Islet precursor cell (in vitro differentiated cells): ENCODE measurements at regions not wholly inside any gene's neighbourhood (a gene's known extent, or its start where the extent isn't known, plus 50 kb on each side); places are given as distances from the start of the nearest gene placed in this dataset.

Source experiments
- DNase-seq: peaks from one replicate; pipeline ENCODE4 v3.0.0-alpha.2; 2018

DNA sequence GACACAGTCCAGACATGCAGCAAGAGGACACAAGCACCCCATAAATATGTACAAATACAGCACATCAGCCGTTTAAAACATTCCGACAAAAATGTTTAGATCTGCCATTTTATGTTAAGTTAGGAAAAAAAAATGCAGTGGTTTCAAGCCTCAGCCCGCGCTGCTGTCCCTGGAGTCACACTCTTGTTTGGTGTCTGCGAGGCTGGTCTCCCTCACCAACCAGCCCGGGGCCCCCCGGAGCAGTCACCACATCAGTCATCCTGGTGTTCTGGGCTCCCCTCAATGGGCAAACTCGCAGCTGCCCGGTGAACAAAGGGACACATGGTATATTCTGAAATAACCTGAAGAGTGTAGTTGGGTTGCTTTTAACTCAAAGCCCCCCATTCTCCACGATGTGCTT, 1022.2 kb downstream of the BRD1 start:
- DNase-seq, result no peak

DNA sequence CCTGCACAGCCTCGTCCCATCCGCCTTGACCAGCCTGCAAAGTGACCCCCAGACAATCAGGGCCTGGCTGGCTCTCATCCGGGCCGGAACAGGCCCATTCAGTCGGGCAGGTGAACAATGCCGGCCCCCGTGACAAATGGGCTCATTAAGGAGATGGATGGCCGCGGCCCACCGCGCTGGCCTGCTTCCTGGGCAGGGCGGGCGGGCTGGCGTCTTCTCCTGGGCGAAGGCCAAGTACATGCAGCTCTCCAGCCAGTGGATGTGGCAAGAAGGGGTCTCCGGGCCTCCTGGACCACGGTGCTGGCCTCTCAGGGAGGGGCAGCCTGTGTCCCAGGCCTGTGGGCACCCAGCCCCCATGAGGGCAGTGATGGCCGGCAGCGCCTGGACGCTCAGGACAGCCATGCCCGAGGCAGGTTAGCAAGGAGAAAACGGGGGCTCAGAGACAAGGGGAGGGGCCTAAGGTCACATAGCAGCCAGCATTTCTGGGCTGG, 1022.8 kb downstream of the BRD1 start:
- peak; percentile 30 for DNase-seq

DNA sequence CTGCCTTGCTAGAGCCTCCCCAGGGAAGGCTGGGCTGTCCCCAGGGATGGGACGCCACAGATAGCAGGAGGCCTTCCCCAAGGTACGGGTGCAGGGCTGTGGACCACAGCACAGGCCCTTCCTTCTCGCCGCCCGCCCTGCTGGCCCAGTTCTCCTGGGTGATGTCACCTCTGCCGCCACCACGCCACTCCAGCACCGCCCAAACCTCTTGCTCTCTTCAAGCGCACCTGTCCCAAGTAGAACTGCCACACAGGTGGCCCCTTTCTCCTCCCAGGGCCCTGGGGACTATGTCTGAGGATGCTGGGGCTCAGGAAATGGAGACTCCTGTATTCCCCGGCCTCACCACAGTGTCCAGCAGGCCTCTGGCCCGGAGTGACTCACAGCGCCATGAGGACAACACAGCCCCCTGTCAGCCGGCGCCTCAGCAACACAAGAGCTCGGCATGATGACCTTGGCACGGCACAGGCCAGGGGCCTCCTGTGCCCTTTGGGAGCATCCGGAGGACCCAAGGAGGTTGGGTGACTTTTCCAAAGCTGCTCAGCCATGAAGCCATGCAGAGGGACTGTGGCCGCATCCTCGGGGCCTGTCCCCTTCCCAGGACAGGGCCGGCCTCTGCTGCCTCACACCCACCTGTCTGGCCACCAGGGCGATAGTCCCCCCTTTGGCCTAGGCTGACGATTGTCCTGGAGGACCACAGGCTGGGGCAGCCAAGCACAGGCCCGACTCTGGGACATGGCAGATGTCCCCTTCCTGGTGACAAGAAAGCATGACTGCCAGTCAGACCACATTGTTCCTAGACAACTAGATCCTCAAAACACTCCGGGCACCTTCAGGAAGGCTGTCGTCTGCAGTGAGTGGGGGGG, 1023.5 kb downstream of the BRD1 start:
- peak; percentile 52 for DNase-seq

DNA sequence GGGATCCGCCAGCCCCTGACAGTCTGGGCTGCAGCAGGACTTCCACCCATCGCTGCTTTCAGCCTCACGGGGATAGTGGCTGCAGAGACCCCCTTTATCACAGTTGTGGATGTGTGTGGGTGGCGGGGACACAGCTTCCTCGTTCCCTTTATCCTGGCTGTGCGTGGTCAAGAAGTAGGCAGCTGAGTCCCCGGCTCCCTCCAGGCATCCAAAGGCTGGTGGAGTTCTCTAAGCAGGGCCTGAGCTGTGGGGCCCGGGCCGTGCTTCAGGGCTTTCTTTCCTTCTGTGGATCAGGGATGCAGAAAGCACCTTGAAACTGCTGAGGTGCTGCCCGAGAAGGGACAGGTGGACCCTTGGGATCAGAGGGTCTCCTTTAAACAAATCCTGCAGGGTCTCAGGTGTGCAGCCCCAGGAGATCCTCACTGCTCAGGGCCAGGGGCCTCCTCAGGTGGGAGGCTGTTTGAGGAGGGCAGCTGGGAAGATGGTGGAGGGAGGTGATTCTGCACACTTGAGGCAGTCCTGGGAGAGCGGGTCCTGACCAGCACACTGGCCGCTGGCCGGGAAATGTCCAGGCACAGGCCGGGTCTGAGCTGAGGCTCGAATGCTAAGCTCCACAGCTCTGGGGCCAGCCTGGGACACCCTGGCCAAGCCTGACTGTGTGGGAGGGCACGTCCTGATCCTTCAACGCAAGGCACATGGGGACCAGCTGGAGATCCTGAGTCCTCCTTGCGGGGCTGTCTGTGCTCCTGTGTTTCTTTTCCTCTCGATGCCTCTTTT, 1024.3 kb downstream of the BRD1 start:
- peak; percentile 45 for DNase-seq

DNA sequence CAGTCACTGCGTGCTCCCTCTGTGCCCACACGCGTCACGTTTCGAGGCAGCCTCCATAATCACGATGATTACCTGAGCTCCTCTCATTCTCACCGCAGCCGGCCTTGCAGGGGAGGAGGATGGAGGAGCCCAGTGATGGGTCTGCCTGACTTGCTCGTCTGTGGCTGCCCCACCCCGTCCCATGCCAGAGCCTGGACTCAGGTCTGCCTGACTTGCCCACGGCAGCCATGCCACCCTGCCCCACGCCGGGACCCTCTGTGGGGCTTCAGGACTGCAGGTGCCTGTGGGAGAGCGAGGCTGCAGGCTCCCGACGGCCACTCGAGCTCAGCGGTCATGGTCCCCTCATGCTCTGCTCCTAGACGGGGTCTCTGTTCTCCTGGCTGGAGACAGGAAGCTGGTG, 1025.1 kb downstream of the BRD1 start:
- peak; percentile 48 for DNase-seq

DNA sequence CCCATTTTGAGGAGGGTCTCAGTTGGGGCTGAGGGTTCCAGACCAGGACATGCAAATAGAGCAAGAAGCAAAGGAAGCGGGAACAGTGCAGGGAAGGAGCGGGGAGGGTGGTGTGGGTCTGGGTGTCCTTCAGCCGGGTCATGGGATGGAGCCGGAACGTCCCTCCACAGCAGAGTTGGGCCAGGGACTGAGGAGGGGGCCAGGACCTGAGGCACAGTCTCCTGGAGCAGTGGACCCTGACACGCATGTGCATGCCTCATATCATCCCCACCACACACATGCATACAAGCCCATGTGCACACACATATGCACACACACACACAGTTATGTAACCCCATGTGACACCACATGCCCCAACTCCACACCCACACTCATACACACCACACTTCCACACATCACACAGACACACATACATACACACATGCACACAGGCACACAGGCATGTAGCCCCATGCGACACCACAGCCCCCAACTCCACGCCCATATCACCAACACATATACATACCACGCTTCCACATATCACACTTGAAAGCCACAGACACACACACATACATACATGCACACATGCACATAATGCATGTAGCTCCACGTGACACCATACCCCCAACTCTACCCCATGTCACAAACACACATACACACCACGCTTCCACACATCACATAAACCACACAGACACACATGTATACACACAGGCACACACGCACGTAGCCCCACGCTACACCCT, 1026.6 kb downstream of the BRD1 start:
- peak; percentile 35 for DNase-seq

DNA sequence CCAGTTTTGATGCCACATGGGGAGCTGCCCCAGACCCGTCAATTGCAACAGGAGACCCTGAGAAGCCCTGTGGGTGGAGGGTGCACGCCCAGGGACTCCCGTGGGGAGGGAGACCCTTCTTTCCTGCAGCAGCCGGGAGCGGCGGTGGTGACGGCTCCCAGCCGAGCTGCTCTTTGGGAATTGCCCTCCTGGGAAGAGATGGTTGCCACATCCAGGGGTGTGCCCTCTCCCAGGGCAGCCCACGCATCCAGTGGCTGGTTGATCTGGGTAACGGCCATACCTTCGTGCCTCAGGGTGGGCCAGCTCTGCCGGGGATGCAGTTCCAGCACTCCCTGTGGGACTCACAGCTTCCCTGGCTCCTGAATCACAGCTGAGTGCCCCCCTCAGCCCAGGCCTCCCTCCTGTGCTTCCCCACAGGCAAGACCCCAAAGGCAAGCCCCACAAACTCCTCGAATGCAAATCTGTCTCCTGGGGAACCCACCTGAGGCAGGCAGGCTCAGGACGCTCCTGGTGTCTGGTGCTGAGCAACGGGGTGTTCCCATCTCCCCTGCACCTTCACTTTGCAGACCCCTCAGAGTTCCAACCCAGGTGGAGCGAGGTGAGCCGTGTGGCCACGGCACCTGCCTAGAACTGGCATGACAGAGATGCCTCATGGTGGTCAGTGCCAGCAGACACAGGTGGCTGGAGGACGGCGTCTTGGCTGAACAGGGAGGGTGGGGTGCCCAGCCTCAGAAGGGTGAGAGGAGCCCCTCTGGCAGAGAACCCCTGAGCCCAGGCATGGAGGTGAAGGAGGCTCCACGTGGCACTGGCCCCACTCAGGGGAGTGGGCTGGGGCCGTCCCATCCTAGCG, 1027.4 kb downstream of the BRD1 start:
- peak; percentile 37 for DNase-seq

DNA sequence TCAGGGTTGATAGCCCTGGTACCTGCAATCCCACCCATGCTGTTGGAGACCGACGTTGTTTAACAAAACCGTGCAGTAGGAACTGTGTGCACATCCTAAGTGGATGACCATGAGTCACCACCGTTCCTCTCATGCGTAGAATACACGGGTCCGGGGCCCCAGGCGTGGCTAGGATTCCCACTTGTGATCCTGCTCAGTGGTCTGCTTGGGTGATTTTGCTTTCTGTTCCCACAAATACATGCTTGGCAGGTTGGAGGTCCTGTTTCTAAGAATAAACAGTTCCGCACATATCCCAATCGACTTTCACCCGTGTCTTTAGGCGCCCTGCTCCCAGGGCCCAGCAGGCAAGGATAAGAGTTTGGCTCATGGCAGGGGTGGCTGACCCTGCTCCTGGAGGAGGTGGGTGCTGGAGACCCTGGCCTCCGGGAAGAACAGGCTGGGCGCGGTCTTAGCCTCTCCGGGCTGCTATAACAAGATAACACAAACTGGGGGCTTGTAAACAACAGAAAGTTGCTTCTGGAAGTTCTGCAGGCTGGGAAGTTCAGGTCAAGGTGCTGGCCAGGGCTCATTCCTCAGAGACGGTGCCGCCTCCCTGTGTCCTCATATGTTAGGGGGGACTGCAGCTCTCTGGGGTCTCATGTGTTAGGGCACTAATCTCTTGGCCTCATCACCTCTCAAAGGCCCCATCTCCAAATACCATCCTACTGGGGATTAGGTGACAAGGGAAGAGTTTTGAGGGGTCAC, 1028.3 kb downstream of the BRD1 start:
- DNase-seq, result peak; percentile 39

DNA sequence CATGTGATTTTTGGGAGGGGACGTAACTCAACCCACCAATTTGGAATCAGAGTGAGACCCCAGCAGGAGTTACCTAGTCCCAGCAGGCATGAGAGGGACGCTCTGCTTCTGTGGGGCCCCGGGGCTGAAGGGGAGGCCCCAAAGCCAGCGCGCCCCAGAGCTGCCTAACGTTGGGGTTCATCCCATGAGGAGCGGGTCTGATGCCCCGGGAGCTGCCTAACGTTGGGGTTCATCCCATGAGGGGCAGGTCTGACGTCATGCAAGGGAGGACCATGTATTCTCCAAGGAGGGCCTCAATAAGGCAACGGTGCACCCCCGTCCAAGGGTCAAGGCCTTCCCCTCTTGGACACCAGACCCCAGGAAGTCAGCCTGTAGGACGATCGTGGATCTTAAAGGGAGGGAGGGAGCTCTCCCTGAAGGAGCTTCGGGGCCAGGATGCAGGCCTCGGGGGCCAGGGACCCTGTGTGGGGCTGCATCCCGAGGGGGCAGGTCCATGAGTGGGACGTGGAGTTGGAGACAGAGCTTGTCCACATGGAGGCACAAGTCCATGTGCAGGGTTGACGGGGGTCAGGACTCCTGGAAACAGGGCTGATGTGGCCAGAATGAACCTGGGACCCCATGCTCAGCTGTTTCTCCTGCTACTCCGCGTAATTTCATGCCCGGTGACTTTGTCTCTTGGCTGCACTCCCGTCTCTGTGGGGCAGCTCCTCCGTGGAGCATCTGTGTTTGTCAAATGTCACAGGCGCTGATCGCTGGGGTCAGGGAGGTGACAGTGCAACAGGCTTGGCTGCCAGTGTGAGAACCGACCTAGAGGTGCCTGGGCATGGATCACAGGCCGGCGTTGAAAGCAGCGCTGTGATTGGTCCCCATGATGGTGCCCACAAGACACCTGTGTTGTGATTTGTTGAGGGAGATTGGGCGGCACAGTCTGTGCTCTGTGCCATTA, 1029.1 kb downstream of the BRD1 start:
- DNase-seq, result peak; percentile 32

DNA sequence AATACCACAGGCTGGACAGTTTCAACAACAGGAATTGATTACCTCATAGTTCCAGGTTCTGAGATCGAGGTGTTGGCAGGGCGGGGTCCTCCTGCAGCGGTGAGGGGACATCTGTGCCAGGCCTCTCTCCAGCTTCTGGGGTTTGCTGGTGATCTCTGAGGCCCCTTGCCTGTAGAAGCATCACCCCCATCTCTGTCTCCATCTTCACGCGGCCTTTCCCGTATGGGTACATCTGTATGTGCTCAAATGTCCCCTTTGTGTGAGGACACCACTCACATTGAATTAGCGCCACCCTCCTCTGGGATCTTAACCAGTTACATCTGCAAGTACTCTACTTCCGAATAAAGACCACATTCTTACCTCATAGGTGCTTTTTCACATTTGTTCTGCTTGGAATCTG, 1029.9 kb downstream of the BRD1 start:
- no peak for DNase-seq

DNA sequence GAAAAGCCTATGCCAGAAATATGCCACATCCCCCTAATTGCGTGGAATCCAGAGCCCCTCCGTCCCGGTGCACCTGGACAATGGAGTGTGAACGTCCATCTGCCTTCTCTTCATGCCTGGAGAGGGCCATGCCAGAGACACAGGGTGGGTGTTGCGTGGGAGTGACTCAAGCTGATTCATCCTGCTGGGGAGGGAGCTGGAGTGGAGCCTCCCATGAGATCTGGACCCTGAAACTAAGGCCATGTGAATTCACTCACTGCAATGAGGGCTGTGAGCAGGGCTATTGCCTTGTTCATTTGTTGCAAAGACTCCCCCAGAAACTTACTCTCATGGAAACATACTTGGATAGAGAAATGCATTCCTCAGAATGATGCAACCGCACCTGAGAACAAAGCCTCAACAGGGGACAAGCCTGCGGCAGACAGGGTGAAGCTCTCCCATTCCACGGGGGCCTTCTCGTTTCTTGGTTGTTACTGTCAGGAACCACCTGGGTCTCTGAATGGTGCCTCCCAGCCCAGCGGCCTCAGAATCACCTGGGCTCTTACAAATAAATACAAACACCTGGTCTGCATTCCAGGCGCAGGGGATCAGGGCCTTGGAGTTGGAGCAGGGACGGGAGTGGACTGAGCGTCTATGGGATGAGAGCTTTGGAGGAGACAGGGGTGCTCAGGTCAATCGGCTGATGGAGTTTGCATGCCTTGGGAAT, 1031.2 kb downstream of the BRD1 start:
- DNase-seq, result no peak

DNA sequence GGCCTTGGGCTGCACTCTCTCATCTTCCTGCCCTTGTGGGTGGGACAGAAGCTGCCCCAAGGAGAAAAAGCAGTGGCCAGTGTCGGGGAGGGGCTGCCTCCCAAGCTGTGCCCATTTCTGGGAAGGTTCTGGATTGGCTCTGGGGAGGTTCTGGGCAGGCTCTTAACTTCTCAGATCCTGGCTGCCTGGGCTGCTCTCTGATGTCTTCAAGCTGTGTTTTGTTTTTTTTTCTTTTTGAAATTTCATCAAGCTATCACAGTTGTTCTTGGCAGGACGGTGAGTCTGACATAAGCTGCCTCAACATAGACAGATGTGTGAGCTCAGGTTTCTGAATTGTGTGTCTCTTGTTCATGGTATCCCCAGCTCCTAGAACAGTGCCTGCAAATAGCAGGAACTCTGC, 1032.0 kb downstream of the BRD1 start:
- DNase-seq, result no peak

DNA sequence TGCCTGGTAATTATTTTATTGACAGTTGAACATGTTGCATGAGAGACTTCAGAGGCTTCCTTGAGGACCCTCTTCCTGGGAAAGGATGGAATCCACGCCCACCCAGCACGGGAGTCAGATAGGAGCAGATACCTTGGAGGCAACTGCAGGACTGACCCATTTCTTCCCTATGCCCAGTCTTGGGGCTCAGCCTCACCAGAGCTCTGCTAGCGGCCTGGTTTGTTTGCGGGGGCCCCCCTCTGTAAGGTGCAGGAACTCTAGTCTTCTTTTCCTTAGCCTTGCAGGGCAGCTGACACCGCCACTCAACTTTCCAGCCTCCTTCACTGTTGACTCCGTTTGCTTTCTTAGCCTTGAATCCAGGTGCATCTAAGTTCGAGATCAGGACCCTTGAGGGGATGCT, 1032.8 kb downstream of the BRD1 start:
- DNase-seq, result no peak

DNA sequence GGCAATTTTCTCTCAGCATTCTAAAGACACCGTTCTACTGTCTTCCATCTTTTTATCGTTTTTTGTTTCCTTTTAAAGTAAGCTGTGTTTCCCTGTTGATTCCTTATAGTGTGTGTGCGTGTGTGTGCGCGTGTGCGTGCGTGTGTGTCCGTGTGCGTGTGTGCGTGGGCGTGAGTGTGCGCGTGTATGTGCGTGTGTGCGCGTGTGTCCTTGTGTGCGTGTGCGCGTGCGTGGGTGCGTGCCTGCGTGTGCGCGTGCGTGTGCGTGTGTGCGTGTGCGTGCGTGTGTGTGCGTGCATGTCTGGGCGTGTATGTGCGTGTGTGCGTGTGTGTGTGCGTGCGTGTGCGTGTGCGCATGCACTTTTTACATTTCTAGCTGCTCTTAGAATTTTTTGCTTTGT, 1033.7 kb downstream of the BRD1 start:
- no peak for DNase-seq

DNA sequence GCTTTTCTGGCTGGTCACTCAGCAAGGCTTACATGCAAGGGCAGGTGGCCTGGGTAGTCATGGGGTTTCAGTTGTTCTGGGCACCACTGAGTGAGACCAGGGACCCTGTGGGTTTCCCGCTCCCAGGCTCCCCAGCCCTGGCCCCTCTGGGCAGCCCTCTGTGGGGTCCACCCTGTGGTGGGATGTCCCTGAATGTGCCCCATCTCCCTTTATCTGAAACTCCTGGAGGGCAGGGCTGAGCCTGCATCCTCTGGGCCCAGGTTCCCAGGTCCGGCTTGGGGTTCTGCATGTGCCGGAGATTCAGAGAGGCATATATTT, 1041.0 kb downstream of the BRD1 start:
- no peak for DNase-seq

DNA sequence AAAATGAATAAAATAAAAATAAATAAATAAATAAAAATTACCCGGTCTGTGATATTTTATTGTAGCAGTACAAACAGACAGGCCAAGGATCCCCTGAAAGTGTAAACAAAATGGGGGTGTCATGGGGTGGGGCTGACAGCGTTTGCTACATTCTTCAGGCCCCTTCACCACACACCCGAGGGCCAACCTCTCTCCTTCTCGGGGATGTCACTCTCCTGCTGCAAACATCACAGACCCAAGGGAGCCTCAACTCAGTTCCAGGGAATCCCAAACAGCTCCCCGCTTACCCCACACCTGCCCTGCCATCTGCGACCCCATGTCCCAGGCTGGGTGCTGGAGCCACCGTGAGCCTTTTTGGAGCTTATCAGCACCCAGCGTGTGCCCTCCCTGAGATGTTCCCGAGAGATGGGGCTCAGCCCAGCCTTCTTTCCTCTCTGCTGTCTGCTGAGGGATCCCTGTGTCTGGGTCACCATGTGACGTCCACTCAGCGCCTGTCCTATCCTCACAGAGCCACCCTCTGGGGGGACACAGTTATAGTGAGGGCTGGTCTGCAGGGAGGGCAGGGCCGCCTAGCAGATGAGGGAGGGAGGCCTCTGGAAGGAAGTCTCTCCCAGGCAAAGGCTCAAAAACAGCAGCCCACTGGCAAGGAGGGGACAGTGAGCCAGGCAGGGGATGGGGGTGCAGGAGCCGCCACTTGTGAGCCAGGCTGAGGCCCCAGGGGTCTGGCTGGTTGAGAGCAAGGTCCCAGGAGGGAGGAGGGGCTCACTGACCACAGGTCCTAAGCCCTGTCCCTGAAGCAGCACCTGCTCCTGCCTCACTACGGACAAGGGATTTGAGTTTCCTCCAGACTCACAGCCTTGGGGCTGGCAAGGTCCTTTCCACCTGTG, 1041.6 kb downstream of the BRD1 start:
- no peak for DNase-seq

DNA sequence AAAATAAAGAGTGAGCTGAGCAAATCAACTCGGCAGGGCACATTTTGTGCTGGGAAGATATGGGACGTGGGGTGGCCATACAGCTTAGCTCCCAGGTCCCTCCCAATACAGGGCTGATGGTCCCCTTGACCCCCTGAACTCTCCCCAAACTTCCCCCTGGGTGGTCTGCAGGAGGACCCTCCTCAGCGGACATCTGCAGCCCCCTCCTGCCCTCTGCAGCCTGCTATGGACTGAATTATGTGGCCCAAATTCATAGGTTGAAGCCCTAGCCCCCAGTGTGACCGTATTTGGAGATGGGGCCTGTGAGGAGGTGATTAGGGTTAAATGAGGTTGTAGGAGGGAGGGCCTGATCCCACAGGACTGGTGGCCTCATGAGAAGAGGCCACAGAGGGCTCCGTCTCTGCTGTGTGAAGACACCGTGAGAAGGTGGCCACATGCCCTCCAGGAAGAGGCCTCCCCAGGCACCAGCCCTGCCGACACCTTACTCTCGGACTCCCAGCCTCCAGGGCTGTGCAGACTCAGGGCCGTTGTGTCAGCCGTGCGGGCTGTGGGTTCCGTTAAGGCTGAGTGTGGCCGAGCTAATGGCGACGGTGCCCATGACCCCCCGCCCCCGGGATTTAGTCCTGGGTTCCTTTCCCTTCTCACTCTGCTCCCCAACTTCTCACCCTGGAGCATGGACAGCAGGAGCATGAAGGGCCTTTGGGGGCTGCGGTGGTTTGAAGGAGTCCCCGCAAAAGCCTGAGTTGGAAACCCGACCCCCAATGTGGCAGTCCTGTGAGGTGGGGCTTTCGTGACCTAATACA, 1042.8 kb downstream of the BRD1 start:
- DNase-seq, result peak; percentile 35

DNA sequence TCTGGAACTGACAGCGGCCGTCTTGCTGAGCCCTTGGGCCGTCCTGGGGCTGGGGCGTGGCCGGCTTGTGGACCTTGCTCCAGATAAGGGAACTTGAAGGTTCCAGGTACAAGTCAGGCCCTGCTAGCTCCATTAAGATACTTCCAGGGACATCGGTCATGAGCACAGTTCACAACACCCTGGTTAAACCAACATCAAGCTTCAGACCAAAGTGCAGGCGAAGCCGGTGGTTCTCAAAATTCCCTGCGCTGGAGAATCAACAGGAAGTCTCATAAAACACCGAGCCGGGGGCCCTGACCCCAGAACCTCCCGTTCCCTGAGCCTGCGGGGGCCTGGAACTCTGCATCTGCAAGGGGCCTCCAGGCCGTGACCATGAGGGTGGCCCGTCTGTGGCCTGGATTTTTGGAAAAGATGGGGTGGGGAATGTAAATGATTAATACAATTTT, 1043.8 kb downstream of the BRD1 start:
- peak; percentile 31 for DNase-seq
